Urinary bladder (tissue), 3 donors: ENCODE measurements at regions not wholly inside any gene's neighbourhood (a gene's known extent, or its start where the extent isn't known, plus 50 kb on each side); places are given as distances from the start of the nearest gene placed in this dataset.
A peak's percentile ranks its signal among the peaks of the same experiment; 100 is the strongest.

Experiments used
- DNase-seq: peaks from one replicate; pipeline ENCODE4 v3.0.0-alpha.2; 2015; ENCODE audit errors: extremely low spot score
- H3K27ac ChIP-seq: one replicate; pipeline ENCODE4 v1.5.1; 2013; ENCODE audit warnings: low read depth, mild to moderate bottlenecking, moderate library complexity
- H3K36me3 ChIP-seq: one replicate; pipeline ENCODE4 v1.6.1; 2013; ENCODE audit warnings: mild to moderate bottlenecking, moderate library complexity; ENCODE audit not compliant: insufficient read depth
- H3K4me1 ChIP-seq: one replicate; pipeline ENCODE4 v1.6.1; 2013; ENCODE audit warnings: mild to moderate bottlenecking, moderate library complexity; ENCODE audit not compliant: insufficient read depth
- H3K4me3 ChIP-seq: one replicate; pipeline ENCODE4 v1.5.1; 2013; ENCODE audit warnings: low read depth, low read length
- WGBS: extraction: QIAGEN DNeasy Blood & Tissue Kit; methylation state at CpG from one replicate; pipeline ENCODE4 v1.1.7; 2013; 5-methylcytosine and 5-hydroxymethylcytosine counted together
- donor health status: healthy with polysubstance abuse.
- donor health status: healthy.

- H3K27ac ChIP-seq, result no peak overlapping the region
- WGBS, result 84% methylated on average over 1 of the region's 1 CpG
- DNase-seq, result no peak
- no peak overlapping the region for H3K4me3 ChIP-seq
- no peaks in the 10 kb centered on the region for H3K36me3 ChIP-seq
- peaks cover under 1% of the 10 kb centered on the region for H3K4me1 ChIP-seq
Observed at GRCh38 chr2:217415316-217415715, 555.5 kb upstream of the TNP1 start.

- WGBS, result 59% methylated on average over 4 of the region's 4 CpGs
- Histone ChIP-seq H3K27ac (no peak overlapping the region), H3K4me1 (peaks cover 2% of the 10 kb centered on the region), H3K4me3 (no peak overlapping the region), H3K36me3 (no peaks in the 10 kb centered on the region)
- DNase-seq, result no peak
Observed at GRCh38 chr2:217414429-217414828, 554.6 kb upstream of the TNP1 start.

GRCh38 chr2:217413193-217413592, 553.3 kb upstream of the TNP1 start:
- WGBS, result 22% methylated on average over 5 of the region's 5 CpGs
- peak overlapping the region; percentile 18 for H3K27ac ChIP-seq
- H3K36me3 ChIP-seq, result no peaks in the 10 kb centered on the region
- H3K4me3 ChIP-seq, result no peak overlapping the region
- DNase-seq, result no peak
- peaks cover 2% of the 10 kb centered on the region for H3K4me1 ChIP-seq

GRCh38 chr2:217412721-217413120, 552.9 kb upstream of the TNP1 start:
- Histone ChIP-seq H3K4me1 (peaks cover 2% of the 10 kb centered on the region), H3K27ac (peak overlapping the region; percentile 33), H3K4me3 (no peak overlapping the region), H3K36me3 (no peaks in the 10 kb centered on the region)
- 29% methylated on average over 4 of the region's 4 CpGs for WGBS
- peak; percentile 67 for DNase-seq

- Histone ChIP-seq H3K36me3 (no peaks in the 10 kb centered on the region), H3K27ac (peak overlapping the region; percentile 71), H3K4me1 (peaks cover 2% of the 10 kb centered on the region), H3K4me3 (no peak overlapping the region)
- no peak for DNase-seq
Observed at GRCh38 chr2:217412277-217412676, 552.4 kb upstream of the TNP1 start.

- no peak overlapping the region for H3K27ac ChIP-seq
- DNase-seq, result no peak
- 63% methylated on average over 2 of the region's 2 CpGs for WGBS
- H3K4me1 ChIP-seq, result peaks cover 2% of the 10 kb centered on the region
- H3K4me3 ChIP-seq, result no peak overlapping the region
- no peaks in the 10 kb centered on the region for H3K36me3 ChIP-seq
Observed at GRCh38 chr2:217410681-217410960, 550.8 kb upstream of the TNP1 start.

- peaks cover 2% of the 10 kb centered on the region for H3K4me1 ChIP-seq
- DNase-seq, result no peak
- H3K27ac ChIP-seq, result no peak overlapping the region
- 56% methylated on average over 2 of the region's 2 CpGs for WGBS
- H3K36me3 ChIP-seq, result no peaks in the 10 kb centered on the region
- no peak overlapping the region for H3K4me3 ChIP-seq
Observed at GRCh38 chr2:217409949-217410680, 550.3 kb upstream of the TNP1 start.

GRCh38 chr2:217407362-217407761, 547.5 kb upstream of the TNP1 start:
- WGBS, result 80% methylated on average over 3 of the region's 3 CpGs
- peaks cover 3% of the 10 kb centered on the region for H3K4me1 ChIP-seq

GRCh38 chr2:217404236-217404760, 544.4 kb upstream of the TNP1 start:
- no peak for DNase-seq
- H3K27ac ChIP-seq, result no peak overlapping the region
- no peaks in the 10 kb centered on the region for H3K36me3 ChIP-seq
- H3K4me1 ChIP-seq, result peaks cover 1% of the 10 kb centered on the region
- H3K4me3 ChIP-seq, result no peak overlapping the region
- 72% methylated on average over 2 of the region's 2 CpGs for WGBS

More at GRCh38 chr2:217407362-217407761, 547.5 kb upstream of the TNP1 start:
- DNase-seq, result no peak
- Histone ChIP-seq H3K27ac (no peak overlapping the region), H3K36me3 (no peaks in the 10 kb centered on the region), H3K4me3 (no peak overlapping the region)

GRCh38 chr2:217402761-217403383, 543.0 kb upstream of the TNP1 start:
- peak; percentile 93 for DNase-seq
- H3K4me1 ChIP-seq, result peaks cover 1% of the 10 kb centered on the region
- 14% methylated on average over 6 of the region's 6 CpGs for WGBS
- H3K27ac ChIP-seq, result no peak overlapping the region
- no peaks in the 10 kb centered on the region for H3K36me3 ChIP-seq
- no peak overlapping the region for H3K4me3 ChIP-seq

GRCh38 chr2:217402144-217402543, 542.3 kb upstream of the TNP1 start:
- 91% methylated on average over 3 of the region's 3 CpGs for WGBS
- no peak for DNase-seq
- Histone ChIP-seq H3K4me1 (peaks cover 1% of the 10 kb centered on the region), H3K27ac (no peak overlapping the region), H3K4me3 (no peak overlapping the region), H3K36me3 (no peaks in the 10 kb centered on the region)

- no peaks in the 10 kb centered on the region for H3K36me3 ChIP-seq
- H3K4me1 ChIP-seq, result peaks cover 1% of the 10 kb centered on the region
- H3K4me3 ChIP-seq, result no peak overlapping the region
- no peak overlapping the region for H3K27ac ChIP-seq
- DNase-seq, result no peak
- 85% methylated on average over 5 of the region's 5 CpGs for WGBS
Observed at GRCh38 chr2:217399291-217399690, 539.4 kb upstream of the TNP1 start.

- 87% methylated on average over 9 of the region's 9 CpGs for WGBS
- DNase-seq, result no peak
- Histone ChIP-seq H3K27ac (no peak overlapping the region), H3K4me3 (no peak overlapping the region), H3K4me1 (peaks cover 1% of the 10 kb centered on the region), H3K36me3 (no peaks in the 10 kb centered on the region)
Observed at GRCh38 chr2:217398860-217399259, 539.0 kb upstream of the TNP1 start.

GRCh38 chr2:217398101-217398500, 538.2 kb upstream of the TNP1 start:
- whole genome bisulfite sequencing, result 95% methylated on average over 7 of the region's 7 CpGs

More at GRCh38 chr2:217398101-217398500, 538.2 kb upstream of the TNP1 start:
- Histone ChIP-seq H3K36me3 (no peaks in the 10 kb centered on the region), H3K4me3 (no peak overlapping the region), H3K27ac (no peak overlapping the region), H3K4me1 (no peaks in the 10 kb centered on the region)
- DNase-seq, result no peak
